Calu3 (cell line): ENCODE measurements at regions not wholly inside any gene's neighbourhood (a gene's known extent, or its start where the extent isn't known, plus 50 kb on each side); places are given as distances from the start of the nearest gene placed in this dataset.

Experiments used
- BruUV-seq: library from RNA; stranded (reverse); fragments of 400-500 nt; replicated peaks from 2 replicates; lab custom pipeline; 2021; lab: Mats Ljungman, UMichigan
- CTCF ChIA-PET: fragments of 300-600 bp; sonication (Branson Sonifier 250); formaldehyde crosslinking; loops from one replicate; lab custom pipeline; 2022; ENCODE audit warnings: antibody characterized with exemption; lab: Charles Lee
- DNase-seq: peaks from one replicate; pipeline ENCODE4 v3.0.0; 2022
- H3K27ac Mint-ChIP-seq: one replicate; pipeline ENCODE4 v1.8.0; 2022; ENCODE audit warnings: mixed read lengths; ENCODE audit not compliant: unreplicated experiment
- H3K27me3 Mint-ChIP-seq: one replicate; pipeline ENCODE4 v1.8.0; 2022; ENCODE audit warnings: mixed read lengths; ENCODE audit not compliant: unreplicated experiment
- H3K36me3 Mint-ChIP-seq: one replicate; pipeline ENCODE4 v1.8.0; 2022; ENCODE audit warnings: mild to moderate bottlenecking, moderate library complexity, mixed read lengths; ENCODE audit not compliant: insufficient read depth, unreplicated experiment
- H3K4me1 Mint-ChIP-seq: one replicate; pipeline ENCODE4 v1.8.0; 2022; ENCODE audit warnings: mild to moderate bottlenecking, low read depth, mixed read lengths; ENCODE audit not compliant: unreplicated experiment
- H3K4me3 Mint-ChIP-seq: one replicate; pipeline ENCODE4 v1.8.0; 2022; ENCODE audit warnings: mild to moderate bottlenecking, low read depth, moderate library complexity, mixed read lengths; ENCODE audit not compliant: unreplicated experiment
- H3K9me3 Mint-ChIP-seq: one replicate; pipeline ENCODE4 v1.8.0; 2022; ENCODE audit warnings: low read depth, mixed read lengths; ENCODE audit not compliant: unreplicated experiment
- intact Hi-C: fragments of 100-400 bp; cut with micrococcal nuclease; formaldehyde crosslinking; loops from one replicate; pipeline ENCODE4 v1.10.0; 2022; ENCODE audit not compliant: unreplicated experiment
- TF ChIP-seq, protein P1 (sequence below): fragments of 200-600 bp; IDR thresholded peaks from one replicate; pipeline ENCODE4 v1.8.0; 2022; ENCODE audit warnings: antibody characterized with exemption; ENCODE audit not compliant: unreplicated experiment

DNA sequence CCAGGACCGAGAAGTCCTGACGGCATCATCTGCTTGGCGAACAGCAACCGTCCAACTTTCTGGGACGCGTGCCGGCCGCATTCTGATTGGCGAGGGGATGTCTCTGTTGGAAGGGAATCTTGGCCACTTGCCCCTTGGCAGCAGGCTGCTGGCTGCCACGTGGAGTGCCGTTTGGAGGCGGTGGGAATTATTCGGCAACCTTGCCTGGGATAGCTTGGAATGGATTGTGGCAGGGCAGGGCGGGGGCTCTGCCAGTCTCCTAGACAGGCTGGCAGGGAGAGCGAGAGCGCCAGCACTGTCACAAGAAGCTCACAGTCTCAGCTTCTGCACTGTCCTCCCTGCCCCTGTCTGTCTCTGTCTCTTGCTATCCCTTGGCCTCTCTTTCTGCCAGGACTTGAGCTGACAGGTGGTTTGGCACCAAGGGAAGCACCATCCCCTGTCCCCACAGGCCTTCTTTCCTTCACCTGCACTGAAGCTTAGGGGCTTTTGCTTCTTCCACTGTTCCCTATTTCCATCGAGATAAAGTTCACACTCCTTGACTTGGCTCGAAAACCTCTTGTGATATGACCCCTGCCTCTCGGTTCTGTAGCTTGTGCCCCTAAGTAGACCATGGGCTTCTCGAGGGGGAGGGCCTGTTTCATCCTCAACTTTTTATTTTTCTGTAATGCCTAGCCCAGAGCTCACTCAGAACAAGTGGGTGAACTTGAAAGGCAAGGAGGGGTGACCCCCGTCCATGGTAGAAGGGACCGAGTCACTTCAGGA lies 201.9 kb downstream of the PHETA1 start:
- BruUV-seq = no TSS peak
- TF ChIP-seq, protein P1, sequence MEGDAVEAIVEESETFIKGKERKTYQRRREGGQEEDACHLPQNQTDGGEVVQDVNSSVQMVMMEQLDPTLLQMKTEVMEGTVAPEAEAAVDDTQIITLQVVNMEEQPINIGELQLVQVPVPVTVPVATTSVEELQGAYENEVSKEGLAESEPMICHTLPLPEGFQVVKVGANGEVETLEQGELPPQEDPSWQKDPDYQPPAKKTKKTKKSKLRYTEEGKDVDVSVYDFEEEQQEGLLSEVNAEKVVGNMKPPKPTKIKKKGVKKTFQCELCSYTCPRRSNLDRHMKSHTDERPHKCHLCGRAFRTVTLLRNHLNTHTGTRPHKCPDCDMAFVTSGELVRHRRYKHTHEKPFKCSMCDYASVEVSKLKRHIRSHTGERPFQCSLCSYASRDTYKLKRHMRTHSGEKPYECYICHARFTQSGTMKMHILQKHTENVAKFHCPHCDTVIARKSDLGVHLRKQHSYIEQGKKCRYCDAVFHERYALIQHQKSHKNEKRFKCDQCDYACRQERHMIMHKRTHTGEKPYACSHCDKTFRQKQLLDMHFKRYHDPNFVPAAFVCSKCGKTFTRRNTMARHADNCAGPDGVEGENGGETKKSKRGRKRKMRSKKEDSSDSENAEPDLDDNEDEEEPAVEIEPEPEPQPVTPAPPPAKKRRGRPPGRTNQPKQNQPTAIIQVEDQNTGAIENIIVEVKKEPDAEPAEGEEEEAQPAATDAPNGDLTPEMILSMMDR = no peak
- DNase-seq = no peak
- intact Hi-C loops = no loop called here
- CTCF ChIA-PET = no interaction called here
- Mint-ChIP-seq H3K36me3 (no peaks in the 10 kb centered on the region), H3K4me3 (no peak overlapping the region), H3K27me3 (peaks cover 100% of the 10 kb centered on the region), H3K4me1 (no peaks in the 10 kb centered on the region), H3K27ac (no peak overlapping the region), H3K9me3 (no peaks in the 10 kb centered on the region)

DNA sequence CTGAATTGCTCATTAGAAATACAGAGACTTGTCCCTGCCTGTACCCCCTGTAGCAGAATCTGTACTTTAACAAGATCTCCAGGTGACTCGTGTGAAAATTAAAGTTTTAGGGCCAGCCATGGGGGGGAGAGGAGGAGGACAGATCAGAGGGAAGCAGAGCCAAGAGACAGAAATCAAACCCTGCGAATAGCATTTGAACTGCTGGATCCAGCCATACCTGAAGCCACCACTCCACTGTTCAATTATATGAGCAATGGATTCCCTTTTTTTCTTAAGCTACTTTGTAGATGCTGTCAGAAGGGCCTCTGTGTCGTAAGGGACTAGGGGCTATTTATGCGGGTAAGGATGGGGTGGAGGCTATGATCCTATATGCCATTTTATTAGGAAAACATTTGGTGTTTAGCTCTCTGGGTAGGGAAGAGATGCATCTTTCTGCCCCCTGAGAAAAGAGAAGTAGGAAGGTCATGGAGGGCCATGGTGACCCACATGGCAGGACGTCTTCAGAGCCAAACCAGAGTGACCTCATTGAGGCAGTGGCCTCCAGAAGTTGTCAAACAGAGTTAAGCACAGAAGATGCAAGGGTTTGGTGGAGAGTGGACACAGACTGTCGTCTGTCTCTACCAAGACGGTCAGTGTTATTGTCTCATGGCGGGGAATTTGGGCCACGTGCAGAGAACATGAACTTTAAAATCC lies 203.9 kb downstream of the PHETA1 start:
- Mint-ChIP-seq H3K4me1 (no peaks in the 10 kb centered on the region), H3K27me3 (peaks cover 96% of the 10 kb centered on the region), H3K36me3 (no peaks in the 10 kb centered on the region), H3K4me3 (no peak overlapping the region), H3K9me3 (no peaks in the 10 kb centered on the region), H3K27ac (no peak overlapping the region)
- TF ChIP-seq, protein P1 = no peak
- no peak for DNase-seq
- BruUV-seq = no TSS peak
- intact Hi-C loops = no loop called here
- CTCF ChIA-PET = no interaction called here

DNA sequence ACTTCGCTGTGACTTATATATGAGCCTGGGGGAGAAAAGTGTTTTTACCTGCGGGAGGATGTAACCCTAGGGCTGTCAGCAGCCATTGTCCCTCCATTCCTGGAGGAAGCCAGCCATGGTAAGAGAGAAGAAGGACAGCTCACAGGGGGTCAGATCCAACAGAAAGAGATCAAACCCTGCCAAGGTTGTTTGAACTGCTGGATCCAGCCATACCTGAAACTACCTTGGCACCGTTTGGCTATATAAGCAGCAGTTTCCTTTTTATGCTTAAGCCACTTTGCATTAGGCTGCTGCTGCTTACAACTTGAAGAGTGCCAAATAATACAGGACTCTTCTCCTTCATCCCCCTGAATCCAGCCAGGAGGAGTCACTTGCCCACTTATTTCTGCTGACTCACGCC lies 205.5 kb downstream of the PHETA1 start:
- no peak for DNase-seq
- H3K36me3 Mint-ChIP-seq = no peaks in the 10 kb centered on the region

DNA sequence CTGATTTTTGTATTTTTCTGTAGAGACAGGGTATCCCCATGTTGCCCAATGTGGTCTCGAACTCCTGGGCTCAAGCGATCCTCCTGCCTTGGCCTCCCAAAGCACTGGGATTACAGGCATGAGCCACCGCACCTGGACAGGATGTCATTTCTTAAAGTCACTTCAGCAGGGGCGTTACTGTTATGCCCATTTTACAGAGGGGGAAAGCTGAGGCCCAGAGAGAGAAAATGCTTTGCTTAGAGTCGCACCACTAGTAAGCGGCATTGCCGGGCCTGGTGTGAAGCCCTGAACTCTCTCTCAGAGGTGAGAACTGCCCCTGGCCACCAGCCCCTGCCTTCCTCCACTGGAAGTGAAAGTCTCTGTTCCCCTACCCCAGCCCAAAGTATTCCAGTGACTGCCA lies 207.0 kb downstream of the PHETA1 start:
- Mint-ChIP-seq H3K27ac (no peak overlapping the region), H3K9me3 (no peaks in the 10 kb centered on the region), H3K27me3 (peaks cover 96% of the 10 kb centered on the region), H3K4me3 (no peak overlapping the region), H3K4me1 (no peaks in the 10 kb centered on the region), H3K36me3 (no peaks in the 10 kb centered on the region)
- intact Hi-C loops = no loop called here
- DNase-seq = no peak
- no TSS peak for BruUV-seq
- CTCF ChIA-PET = no interaction called here
- TF ChIP-seq, protein P1 = no peak

More for the DNA sequence above, 205.5 kb downstream of the PHETA1 start:
- BruUV-seq = no TSS peak
- peaks cover 96% of the 10 kb centered on the region for H3K27me3 Mint-ChIP-seq
- H3K9me3 Mint-ChIP-seq = no peaks in the 10 kb centered on the region
- H3K4me1 Mint-ChIP-seq = no peaks in the 10 kb centered on the region
- no peak overlapping the region for H3K4me3 Mint-ChIP-seq
- TF ChIP-seq, protein P1 = no peak
- intact Hi-C loops = no loop called here
- CTCF ChIA-PET = no interaction called here
- H3K27ac Mint-ChIP-seq = no peak overlapping the region
